Activated T-cell treated with anti-CD3 and anti-CD28 coated beads for 48 hours (primary cell): ENCODE measurements at regions not wholly inside any gene's neighbourhood (a gene's known extent, or its start where the extent isn't known, plus 50 kb on each side); places are given as distances from the start of the nearest gene placed in this dataset.
"Not testable (repeated sequence)": the region's sequence is repeated elsewhere in the genome, so short reads cannot be mapped to it uniquely, and the experiment has no call there.

Experiments
- DNase-seq: peaks from one replicate; pipeline ENCODE4 v3.0.0-alpha.2; 2020; ENCODE audit warnings: low read depth

- DNase-seq = no peak
These were observed 613.5 kb upstream of the CCDC179 start for GRCh38 chr11:23473782-23474181.

GRCh38 chr11:23480736-23481135, 620.5 kb upstream of the CCDC179 start:
- no peak for DNase-seq

- not testable (repeated sequence) for DNase-seq
These were observed 623.9 kb upstream of the CCDC179 start for GRCh38 chr11:23484146-23484545.

- DNase-seq = not testable (repeated sequence)
These were observed 624.3 kb upstream of the CCDC179 start for GRCh38 chr11:23484618-23485017.

- DNase-seq = no peak
These were observed 630.4 kb upstream of the CCDC179 start for GRCh38 chr11:23490557-23491235.

GRCh38 chr11:23494981-23495380, 634.7 kb upstream of the CCDC179 start:
- no peak for DNase-seq

- DNase-seq = no peak
These were observed 636.1 kb upstream of the CCDC179 start for GRCh38 chr11:23496340-23496739.

GRCh38 chr11:23497040-23497439, 636.8 kb upstream of the CCDC179 start:
- DNase-seq = no peak

GRCh38 chr11:23502389-23502788, 642.1 kb upstream of the CCDC179 start:
- DNase-seq = no peak

GRCh38 chr11:23502826-23503225, 642.6 kb upstream of the CCDC179 start:
- no peak for DNase-seq

- no peak for DNase-seq
These were observed 648.7 kb upstream of the CCDC179 start for GRCh38 chr11:23509023-23509422.

- DNase-seq = no peak
These were observed 649.5 kb upstream of the CCDC179 start for GRCh38 chr11:23509821-23510220.

GRCh38 chr11:23519194-23519593, 658.9 kb upstream of the CCDC179 start:
- no peak for DNase-seq

- DNase-seq = no peak
These were observed 660.1 kb upstream of the CCDC179 start for GRCh38 chr11:23520226-23520960.

GRCh38 chr11:23536907-23537306, 676.6 kb upstream of the CCDC179 start:
- DNase-seq = no peak

GRCh38 chr11:23539556-23539955, 679.3 kb upstream of the CCDC179 start:
- DNase-seq = no peak

GRCh38 chr11:23540101-23540561, 679.9 kb upstream of the CCDC179 start:
- no peak for DNase-seq

GRCh38 chr11:23542189-23542588, 681.9 kb upstream of the CCDC179 start:
- no peak for DNase-seq

GRCh38 chr11:23542816-23543215, 682.5 kb upstream of the CCDC179 start:
- no peak for DNase-seq

GRCh38 chr11:23543651-23544222, 683.5 kb upstream of the CCDC179 start:
- no peak for DNase-seq

GRCh38 chr11:23551706-23552105, 691.4 kb upstream of the CCDC179 start:
- no peak for DNase-seq

GRCh38 chr11:23554002-23554401, 693.7 kb upstream of the CCDC179 start:
- DNase-seq = no peak

GRCh38 chr11:23555085-23555484, 694.8 kb upstream of the CCDC179 start:
- DNase-seq = no peak
